ENCODE measurements at regions not wholly inside any gene's neighbourhood (a gene's known extent, or its start where the extent isn't known, plus 50 kb on each side); places are given as distances from the start of the nearest gene placed in this dataset.
A peak's percentile ranks its signal among the peaks of the same experiment; 100 is the strongest.
"Not testable (repeated sequence)": the region's sequence is repeated elsewhere in the genome, so short reads cannot be mapped to it uniquely, and the experiment has no call there.

DNA sequence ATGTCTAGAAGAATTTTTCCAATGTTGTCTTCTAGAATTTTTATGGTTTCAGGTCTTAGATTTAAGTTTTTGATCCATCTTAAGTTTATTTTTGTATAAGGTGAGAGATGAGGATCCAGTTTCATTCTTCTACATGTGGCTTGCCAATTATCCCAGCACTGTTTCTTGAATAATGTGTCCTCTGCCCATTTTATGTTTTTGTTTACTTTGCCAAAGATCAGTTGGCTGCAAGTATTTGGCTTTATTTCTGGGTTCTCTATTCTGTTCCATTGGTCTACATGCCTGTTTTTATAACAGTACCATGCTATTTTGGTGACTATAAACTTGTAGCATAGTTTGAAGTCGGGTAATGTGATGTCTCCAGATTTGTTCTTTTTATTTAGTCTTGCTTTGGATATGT, 78.2 kb upstream of the PTPN13 start:
- not testable (repeated sequence) for H3K27me3 ChIP-seq (ENCODE audit: control insufficient read depth in 5 of 5, insufficient read depth in 4 of 5, low read length in 5 of 5); H3K4me1 ChIP-seq (ENCODE audit: control insufficient read depth in 5 of 5, insufficient read depth in 5 of 5, low read length in 5 of 5); H3K9ac ChIP-seq (ENCODE audit: low read length in 5 of 5)

DNA sequence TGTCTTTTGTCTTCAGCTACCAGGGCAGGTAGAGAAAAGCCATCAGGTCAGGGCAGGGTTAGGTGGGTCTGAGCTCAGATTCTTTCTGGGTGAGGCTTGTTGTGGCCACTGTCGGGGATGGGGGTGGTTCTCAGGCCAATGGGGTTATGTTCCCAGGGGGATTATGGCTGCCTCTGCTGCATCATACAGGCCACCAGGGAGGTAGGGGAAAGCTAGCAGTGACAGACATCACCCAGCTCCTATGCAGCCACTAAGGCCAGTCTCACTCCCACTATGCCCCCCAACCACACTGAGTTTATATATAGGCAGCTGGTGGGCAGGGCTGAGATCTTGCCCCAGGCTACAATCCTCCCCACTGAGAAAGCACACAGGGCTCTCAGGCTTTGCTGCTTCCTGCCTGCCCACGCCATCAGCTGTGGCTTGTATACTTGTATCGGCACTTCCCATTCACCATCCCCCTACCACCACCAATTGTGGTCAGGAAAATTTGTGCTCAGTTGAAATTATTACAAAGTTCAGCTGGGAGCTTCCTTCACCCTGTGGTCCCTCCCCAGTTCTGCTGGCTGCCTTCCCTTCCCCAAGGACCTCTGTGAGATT, 72.6 kb upstream of the PTPN13 start:
- no peaks in the 10 kb centered on the region for H3K36me3 ChIP-seq (ENCODE audit: control insufficient read depth in 5 of 5, insufficient read depth in 5 of 5, low read length in 5 of 5)
- peaks cover 0 to 10% (median 8%) of the 10 kb centered on the region in 5 donors for H3K9me3 ChIP-seq (ENCODE audit: control insufficient read depth in 5 of 5, low read length in 5 of 5)
- H3K4me3 ChIP-seq (ENCODE audit: low read depth in 1 of 5, low read length in 5 of 5): peak overlapping the region in 1 of 5 donors; percentile 15
- no peaks in the 10 kb centered on the region for H3K27me3 ChIP-seq (ENCODE audit: control insufficient read depth in 5 of 5, insufficient read depth in 4 of 5, low read length in 5 of 5)
- no peak overlapping the region for H3K27ac ChIP-seq (ENCODE audit: low read depth, low read length)
- no peak overlapping the region for H3K9ac ChIP-seq (ENCODE audit: low read length in 5 of 5)
- peaks cover 0 to 7% (median 3%) of the 10 kb centered on the region in 5 donors for H3K4me1 ChIP-seq (ENCODE audit: control insufficient read depth in 5 of 5, insufficient read depth in 5 of 5, low read length in 5 of 5)

More for the DNA sequence above, 78.2 kb upstream of the PTPN13 start:
- H3K9me3 ChIP-seq (ENCODE audit: control insufficient read depth in 5 of 5, low read length in 5 of 5); H3K4me3 ChIP-seq (ENCODE audit: low read depth in 1 of 5, low read length in 5 of 5); H3K27ac ChIP-seq (ENCODE audit: low read depth, low read length); H3K36me3 ChIP-seq (ENCODE audit: control insufficient read depth in 5 of 5, insufficient read depth in 5 of 5, low read length in 5 of 5): not testable (repeated sequence)

DNA sequence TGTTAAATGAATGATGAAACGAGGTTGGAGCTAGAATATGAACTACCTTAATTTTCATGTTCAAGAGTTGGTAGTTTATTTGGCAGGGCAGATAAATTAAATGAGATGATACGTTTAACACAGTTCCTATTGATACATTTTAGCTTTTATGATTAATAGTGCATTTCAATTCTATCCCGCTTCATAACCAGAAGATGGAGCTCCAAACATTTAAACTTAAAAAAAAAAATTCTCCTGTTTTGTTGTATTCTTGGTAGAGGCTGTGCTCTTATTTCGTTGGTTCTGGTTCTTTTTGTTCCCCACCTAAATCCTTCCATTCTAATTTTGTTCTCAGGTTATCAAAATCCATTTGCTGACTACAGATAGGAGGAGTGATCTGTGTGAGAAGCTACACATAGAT, 71.8 kb upstream of the PTPN13 start:
- peaks cover 0 to 7% (median 3%) of the 10 kb centered on the region in 5 donors for H3K4me1 ChIP-seq (ENCODE audit: control insufficient read depth in 5 of 5, insufficient read depth in 5 of 5, low read length in 5 of 5)
- H3K9me3 ChIP-seq (ENCODE audit: control insufficient read depth in 5 of 5, low read length in 5 of 5): peaks cover 0 to 10% (median 8%) of the 10 kb centered on the region in 5 donors
- no peaks in the 10 kb centered on the region for H3K27me3 ChIP-seq (ENCODE audit: control insufficient read depth in 5 of 5, insufficient read depth in 4 of 5, low read length in 5 of 5)
- no peaks in the 10 kb centered on the region for H3K36me3 ChIP-seq (ENCODE audit: control insufficient read depth in 5 of 5, insufficient read depth in 5 of 5, low read length in 5 of 5)
- H3K9ac ChIP-seq (ENCODE audit: low read length in 5 of 5): no peak overlapping the region
- H3K27ac ChIP-seq (ENCODE audit: low read depth, low read length): no peak overlapping the region
- no peak overlapping the region for H3K4me3 ChIP-seq (ENCODE audit: low read depth in 1 of 5, low read length in 5 of 5)

DNA sequence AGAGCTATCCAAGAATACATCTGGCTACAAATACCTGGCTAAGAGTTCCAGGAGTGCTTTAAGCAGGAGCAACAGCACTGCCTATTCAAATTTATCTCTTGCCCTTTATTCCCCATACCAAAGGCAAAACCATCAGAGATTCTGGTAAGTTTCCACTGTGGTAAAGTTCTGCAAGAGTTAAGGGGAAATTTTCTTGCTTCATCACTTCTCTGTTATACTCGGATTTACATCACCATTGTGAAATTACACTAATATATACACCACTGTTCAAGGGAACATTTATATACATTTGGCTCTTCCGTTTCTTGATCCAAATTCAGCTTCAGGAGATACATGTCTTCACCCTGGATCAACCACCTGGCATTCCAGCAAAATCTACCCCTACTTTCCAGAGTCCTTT, 70.8 kb upstream of the PTPN13 start:
- H3K27ac ChIP-seq (ENCODE audit: low read depth, low read length): no peak overlapping the region
- no peaks in the 10 kb centered on the region for H3K36me3 ChIP-seq (ENCODE audit: control insufficient read depth in 5 of 5, insufficient read depth in 5 of 5, low read length in 5 of 5)
- peaks cover 0 to 10% (median 8%) of the 10 kb centered on the region in 5 donors for H3K9me3 ChIP-seq (ENCODE audit: control insufficient read depth in 5 of 5, low read length in 5 of 5)
- no peak overlapping the region for H3K4me3 ChIP-seq (ENCODE audit: low read depth in 1 of 5, low read length in 5 of 5)
- H3K9ac ChIP-seq (ENCODE audit: low read length in 5 of 5): no peak overlapping the region
- no peaks in the 10 kb centered on the region for H3K27me3 ChIP-seq (ENCODE audit: control insufficient read depth in 5 of 5, insufficient read depth in 4 of 5, low read length in 5 of 5)
- H3K4me1 ChIP-seq (ENCODE audit: control insufficient read depth in 5 of 5, insufficient read depth in 5 of 5, low read length in 5 of 5): peaks cover 0 to 7% (median 3%) of the 10 kb centered on the region in 5 donors

DNA sequence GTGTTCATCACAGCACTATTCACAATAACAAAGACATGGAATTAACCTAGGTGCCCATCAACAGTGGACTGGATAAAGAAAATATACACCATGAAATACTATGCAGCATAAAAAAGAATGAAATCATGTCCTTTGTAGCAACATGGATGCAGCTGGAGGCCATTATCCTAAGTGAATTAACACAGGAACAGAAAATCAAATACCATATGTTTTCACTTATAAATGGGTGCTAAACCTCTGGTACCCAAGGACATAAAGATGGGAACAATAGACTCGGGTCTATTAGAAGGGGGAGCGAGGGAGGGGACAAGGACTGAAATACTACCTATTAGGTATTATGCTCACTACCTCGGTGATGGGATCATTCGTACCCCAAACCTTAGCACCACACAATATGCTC, 66.4 kb upstream of the PTPN13 start:
- not testable (repeated sequence) for H3K27ac ChIP-seq (ENCODE audit: low read depth, low read length); H3K4me1 ChIP-seq (ENCODE audit: control insufficient read depth in 5 of 5, insufficient read depth in 5 of 5, low read length in 5 of 5); H3K27me3 ChIP-seq (ENCODE audit: control insufficient read depth in 5 of 5, insufficient read depth in 4 of 5, low read length in 5 of 5); H3K36me3 ChIP-seq (ENCODE audit: control insufficient read depth in 5 of 5, insufficient read depth in 5 of 5, low read length in 5 of 5); H3K9me3 ChIP-seq (ENCODE audit: control insufficient read depth in 5 of 5, low read length in 5 of 5); H3K9ac ChIP-seq (ENCODE audit: low read length in 5 of 5); H3K4me3 ChIP-seq (ENCODE audit: low read depth in 1 of 5, low read length in 5 of 5)

DNA sequence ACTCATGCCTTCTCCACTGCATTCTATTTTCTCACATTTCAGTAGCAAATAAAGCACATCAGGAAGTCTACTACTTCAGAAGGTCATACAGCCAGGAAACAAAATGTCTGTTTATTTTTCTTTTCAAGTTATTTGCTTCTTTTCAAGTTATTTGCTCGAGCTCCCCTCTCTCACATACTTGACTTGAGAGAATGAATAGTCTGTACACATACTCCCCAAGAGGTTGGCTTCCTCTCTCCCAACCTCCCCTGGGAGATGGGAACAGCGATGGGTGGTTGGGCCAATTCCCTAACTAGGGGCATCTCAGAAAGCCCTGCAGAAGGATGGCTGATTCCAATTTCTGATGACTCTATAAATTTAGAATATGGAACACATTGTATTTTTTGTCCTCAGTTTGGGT, 64.7 kb upstream of the PTPN13 start:
- Histone ChIP-seq H3K27me3 (ENCODE audit: control insufficient read depth in 5 of 5, insufficient read depth in 4 of 5, low read length in 5 of 5) (no peaks in the 10 kb centered on the region), H3K4me1 (ENCODE audit: control insufficient read depth in 5 of 5, insufficient read depth in 5 of 5, low read length in 5 of 5) (peaks cover 0 to 7% (median 0%) of the 10 kb centered on the region in 5 donors), H3K9me3 (ENCODE audit: control insufficient read depth in 5 of 5, low read length in 5 of 5) (no peaks in the 10 kb centered on the region), H3K4me3 (ENCODE audit: low read depth in 1 of 5, low read length in 5 of 5) (no peak overlapping the region), H3K36me3 (ENCODE audit: control insufficient read depth in 5 of 5, insufficient read depth in 5 of 5, low read length in 5 of 5) (no peaks in the 10 kb centered on the region), H3K27ac (ENCODE audit: low read depth, low read length) (no peak overlapping the region), H3K9ac (ENCODE audit: low read length in 5 of 5) (no peak overlapping the region)

DNA sequence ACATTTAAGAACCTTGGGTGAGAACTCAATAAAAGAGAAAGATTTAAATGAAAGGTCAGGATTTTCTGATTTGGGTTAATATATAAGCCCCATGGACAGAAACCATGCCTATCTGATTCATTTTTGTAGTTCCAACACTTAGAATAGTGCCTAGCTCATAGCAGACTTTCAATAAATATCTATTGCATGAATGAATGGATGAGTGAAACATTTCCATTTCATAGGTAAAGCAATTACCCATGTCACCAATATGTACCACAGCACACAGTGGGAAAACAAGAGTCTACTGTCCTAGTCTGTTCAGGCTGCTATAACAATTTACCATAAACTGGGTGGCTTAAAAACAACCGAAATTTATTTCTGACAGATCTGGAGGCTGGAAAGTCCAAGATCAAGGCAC, 63.9 kb upstream of the PTPN13 start:
- Histone ChIP-seq H3K4me1 (ENCODE audit: control insufficient read depth in 5 of 5, insufficient read depth in 5 of 5, low read length in 5 of 5) (peaks cover 0 to 5% (median 0%) of the 10 kb centered on the region in 5 donors), H3K9ac (ENCODE audit: low read length in 5 of 5) (no peak overlapping the region), H3K27ac (ENCODE audit: low read depth, low read length) (no peak overlapping the region), H3K9me3 (ENCODE audit: control insufficient read depth in 5 of 5, low read length in 5 of 5) (no peaks in the 10 kb centered on the region), H3K27me3 (ENCODE audit: control insufficient read depth in 5 of 5, insufficient read depth in 4 of 5, low read length in 5 of 5) (no peaks in the 10 kb centered on the region), H3K36me3 (ENCODE audit: control insufficient read depth in 5 of 5, insufficient read depth in 5 of 5, low read length in 5 of 5) (no peaks in the 10 kb centered on the region), H3K4me3 (ENCODE audit: low read depth in 1 of 5, low read length in 5 of 5) (no peak overlapping the region)

DNA sequence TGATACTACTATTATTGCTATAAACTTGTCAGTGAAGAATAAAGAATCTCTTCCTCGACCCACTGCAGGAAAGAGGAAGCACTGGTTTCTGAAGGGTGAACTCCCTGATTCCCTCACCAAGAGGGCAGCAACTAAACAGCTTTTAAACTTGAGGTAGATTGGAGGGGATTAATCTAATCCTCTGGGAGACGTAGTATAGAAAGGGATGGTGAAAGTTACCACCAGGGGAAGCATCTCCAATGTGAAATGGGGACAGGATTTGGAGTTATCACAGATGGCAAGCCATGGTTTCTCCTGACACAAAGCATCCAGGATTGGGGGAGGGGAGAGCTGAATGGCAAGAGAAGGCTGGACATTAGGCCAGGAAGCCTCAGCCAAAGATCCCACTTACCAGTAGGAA, 62.7 kb upstream of the PTPN13 start:
- no peak overlapping the region for H3K27ac ChIP-seq (ENCODE audit: low read depth, low read length)
- no peaks in the 10 kb centered on the region for H3K27me3 ChIP-seq (ENCODE audit: control insufficient read depth in 5 of 5, insufficient read depth in 4 of 5, low read length in 5 of 5)
- H3K9me3 ChIP-seq (ENCODE audit: control insufficient read depth in 5 of 5, low read length in 5 of 5): no peaks in the 10 kb centered on the region
- no peak overlapping the region for H3K9ac ChIP-seq (ENCODE audit: low read length in 5 of 5)
- no peaks in the 10 kb centered on the region for H3K36me3 ChIP-seq (ENCODE audit: control insufficient read depth in 5 of 5, insufficient read depth in 5 of 5, low read length in 5 of 5)
- H3K4me1 ChIP-seq (ENCODE audit: control insufficient read depth in 5 of 5, insufficient read depth in 5 of 5, low read length in 5 of 5): no peaks in the 10 kb centered on the region
- H3K4me3 ChIP-seq (ENCODE audit: low read depth in 1 of 5, low read length in 5 of 5): no peak overlapping the region

DNA sequence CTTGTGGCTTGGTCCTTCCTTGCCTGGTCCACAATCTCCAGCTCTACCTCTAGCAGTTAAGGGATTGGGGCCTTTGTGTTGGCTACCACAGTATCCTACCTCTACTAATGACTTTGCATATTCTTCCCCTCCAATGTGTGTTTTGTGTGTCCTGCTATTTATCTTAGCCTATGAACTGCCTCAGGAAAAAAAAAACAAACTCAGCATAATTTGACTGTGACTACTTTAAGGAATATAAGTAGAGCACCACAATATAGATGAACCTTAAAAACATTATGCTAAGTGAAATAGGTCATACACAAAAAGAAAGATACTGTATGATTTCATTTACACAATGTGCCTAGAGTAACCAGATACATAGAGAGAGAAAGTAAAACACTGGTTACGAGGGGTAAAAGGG, 61.3 kb upstream of the PTPN13 start:
- Histone ChIP-seq H3K4me3 (ENCODE audit: low read depth in 1 of 5, low read length in 5 of 5) (no peak overlapping the region), H3K36me3 (ENCODE audit: control insufficient read depth in 5 of 5, insufficient read depth in 5 of 5, low read length in 5 of 5) (no peaks in the 10 kb centered on the region), H3K27ac (ENCODE audit: low read depth, low read length) (no peak overlapping the region), H3K9ac (ENCODE audit: low read length in 5 of 5) (no peak overlapping the region), H3K9me3 (ENCODE audit: control insufficient read depth in 5 of 5, low read length in 5 of 5) (no peaks in the 10 kb centered on the region), H3K4me1 (ENCODE audit: control insufficient read depth in 5 of 5, insufficient read depth in 5 of 5, low read length in 5 of 5) (no peaks in the 10 kb centered on the region), H3K27me3 (ENCODE audit: control insufficient read depth in 5 of 5, insufficient read depth in 4 of 5, low read length in 5 of 5) (no peaks in the 10 kb centered on the region)

DNA sequence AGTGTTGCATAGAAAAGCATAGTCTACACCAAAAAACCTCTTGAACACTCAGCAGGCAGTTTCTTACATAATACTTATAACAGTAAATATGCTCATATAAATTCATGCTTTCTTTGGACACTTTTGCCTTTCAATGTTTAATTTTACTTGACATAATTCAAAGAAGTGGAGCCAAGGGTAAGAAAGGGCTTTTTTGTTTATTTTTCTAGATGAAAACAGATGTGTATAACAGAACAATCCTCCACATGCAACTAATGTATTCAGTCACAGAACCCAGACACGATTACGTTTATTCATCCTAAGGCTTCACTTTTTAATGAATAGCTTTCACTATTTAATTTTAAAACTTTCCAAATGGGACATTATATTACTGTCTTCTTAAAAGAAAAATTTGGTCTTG, 58.0 kb upstream of the PTPN13 start:
- Histone ChIP-seq H3K36me3 (ENCODE audit: control insufficient read depth in 5 of 5, insufficient read depth in 5 of 5, low read length in 5 of 5) (no peaks in the 10 kb centered on the region), H3K4me3 (ENCODE audit: low read depth in 1 of 5, low read length in 5 of 5) (no peak overlapping the region), H3K9me3 (ENCODE audit: control insufficient read depth in 5 of 5, low read length in 5 of 5) (no peaks in the 10 kb centered on the region)

More for the DNA sequence above, 58.0 kb upstream of the PTPN13 start:
- Histone ChIP-seq H3K27ac (ENCODE audit: low read depth, low read length) (no peak overlapping the region), H3K9ac (ENCODE audit: low read length in 5 of 5) (no peak overlapping the region), H3K4me1 (ENCODE audit: control insufficient read depth in 5 of 5, insufficient read depth in 5 of 5, low read length in 5 of 5) (no peaks in the 10 kb centered on the region), H3K27me3 (ENCODE audit: control insufficient read depth in 5 of 5, insufficient read depth in 4 of 5, low read length in 5 of 5) (no peaks in the 10 kb centered on the region)
